ENCODE measurements at regions not wholly inside any gene's neighbourhood (a gene's known extent, or its start where the extent isn't known, plus 50 kb on each side); places are given as distances from the start of the nearest gene placed in this dataset.
A peak's percentile ranks its signal among the peaks of the same experiment; 100 is the strongest.

- no peak for DNase-seq (ENCODE audit: low spot score)
- H3K4me2 ChIP-seq (ENCODE audit: low read length) = no peak overlapping the region
- peak overlapping the region; percentile 38; the same call in 1 of the 2 replicates for H2AFZ ChIP-seq (ENCODE audit: low read length)
- CTCF ChIA-PET (ENCODE audit: unreplicated experiment) = no interaction called here
- no peaks in the 10 kb centered on the region for H3K9me2 ChIP-seq (ENCODE audit: insufficient read depth, low read length)
- no TSS peak for BruUV-seq (replicated peaks)
- H4K20me1 ChIP-seq (ENCODE audit: insufficient read depth, low read length) = no peaks in the 10 kb centered on the region
- no peak overlapping the region for H3K27ac ChIP-seq (ENCODE audit: low read depth, low read length, poor library complexity, severe bottlenecking)
- TF ChIP-seq CTCF (conservative IDR thresholded peaks at IDR 0.05; ENCODE audit: low read length) = no peak; the same call in 1 of the 2 replicates
- peaks cover 26% of the 10 kb centered on the region for H3K4me1 ChIP-seq (ENCODE audit: insufficient read depth, low read length, poor library complexity, severe bottlenecking)
- H3K4me3 ChIP-seq (ENCODE audit: low read depth, low read length, poor library complexity, severe bottlenecking) = no peak overlapping the region
- H3K79me2 ChIP-seq (ENCODE audit: insufficient read depth, low read depth, low read length) = no peaks in the 10 kb centered on the region
- H3K9me3 ChIP-seq (ENCODE audit: low read length) = peaks cover 13% of the 10 kb centered on the region; the same call in 1 of the 2 replicates
- H3K36me3 ChIP-seq (ENCODE audit: insufficient read depth, low read length) = peaks cover 3% of the 10 kb centered on the region; the same call in 1 of the 2 replicates
- POLR2A ChIA-PET = interaction anchor here (0.6 to 2.0 kb wide), 8 partner anchors 8 to 272 kb away, joined by 3 to 8 read pairs (median 4); no protein-coding TSS in a partner anchor
- intact Hi-C loops (cut with micrococcal nuclease; ENCODE audit: unreplicated experiment) = no loop called here
These were observed 87.0 kb upstream of the MAN1A1 start for GRCh38 chr6:119436583-119436982.

GRCh38 chr6:119431799-119432198 is 82.2 kb upstream of the MAN1A1 start:
- no peak overlapping the region for H3K27ac ChIP-seq (ENCODE audit: low read depth, low read length, poor library complexity, severe bottlenecking)

More at GRCh38 chr6:119431799-119432198, 82.2 kb upstream of the MAN1A1 start:
- no TSS peak for BruUV-seq (replicated peaks)
- TF ChIP-seq CTCF (conservative IDR thresholded peaks at IDR 0.05; ENCODE audit: low read length) = no peak
- TF ChIP-seq EZH2phosphoT487 (IDR thresholded peaks at IDR 0.05; ENCODE audit: borderline replicate concordance, low read depth, low read length) = no peak
- intact Hi-C loops (cut with micrococcal nuclease; ENCODE audit: unreplicated experiment) = no loop called here
- no peak for DNase-seq (ENCODE audit: low spot score)
- H3K79me2 ChIP-seq (ENCODE audit: insufficient read depth, low read depth, low read length) = no peaks in the 10 kb centered on the region
- no peaks in the 10 kb centered on the region; the same call in 1 of the 2 replicates for H3K36me3 ChIP-seq (ENCODE audit: insufficient read depth, low read length)
- no peaks in the 10 kb centered on the region for H3K9me2 ChIP-seq (ENCODE audit: insufficient read depth, low read length)
- no peak overlapping the region for H3K4me3 ChIP-seq (ENCODE audit: low read depth, low read length, poor library complexity, severe bottlenecking)
- peaks cover 2% of the 10 kb centered on the region for H3K4me1 ChIP-seq (ENCODE audit: insufficient read depth, low read length, poor library complexity, severe bottlenecking)
- H3K4me2 ChIP-seq (ENCODE audit: low read length) = no peak overlapping the region
- H2AFZ ChIP-seq (ENCODE audit: low read length) = no peak overlapping the region; the same call in 1 of the 2 replicates
- ChIA-PET POLR2A (interaction anchor here (1.0 to 1.2 kb wide), 3 partner anchors 11 to 47 kb away, joined by 3 to 4 read pairs (median 3); no protein-coding TSS in a partner anchor), CTCF (ENCODE audit: unreplicated experiment) (no interaction called here)
- H4K20me1 ChIP-seq (ENCODE audit: insufficient read depth, low read length) = no peaks in the 10 kb centered on the region
- H3K9me3 ChIP-seq (ENCODE audit: low read length) = no peaks in the 10 kb centered on the region
